Adrenal gland (tissue), 9 donors: ENCODE measurements at regions not wholly inside any gene's neighbourhood (a gene's known extent, or its start where the extent isn't known, plus 50 kb on each side); places are given as distances from the start of the nearest gene placed in this dataset.

Experiments used
- DNase-seq, 7 donors: peaks; one replicate each; pipeline ENCODE4 v3.0.0-alpha.2; 2019 to 2020
- H3K27ac ChIP-seq, 5 donors: fragments of 200-600 bp; sonication (generic) in 4 of 5; 1 replicate in 3 of 5; 2 replicates in 2 of 5; pipeline versions ENCODE4 v1.5.1 to v1.8.0; 2016 to 2020; ENCODE audit warnings: mild to moderate bottlenecking in 1 of 5
- H3K27me3 ChIP-seq: fragments of 200-600 bp; 2 replicates; pipeline ENCODE4 v1.8.0; 2021
- H3K36me3 ChIP-seq, 2 donors: fragments of 200-600 bp; replicated peaks in 1 of 2; 1 replicate in 1 of 2; 2 replicates in 1 of 2; pipeline versions ENCODE4 v1.5.1 to v1.8.0; 2018 to 2022
- H3K4me1 ChIP-seq, 2 donors: fragments of 200-600 bp; replicated peaks in 1 of 2; 1 replicate in 1 of 2; 2 replicates in 1 of 2; pipeline versions ENCODE4 v1.5.1 to v1.8.0; 2018 to 2021
- H3K4me3 ChIP-seq, 4 donors: fragments of 200-600 bp; sonication (generic) in 3 of 4; one replicate each; pipeline ENCODE4 v1.5.1; 2016 to 2018
- H3K9me3 ChIP-seq, 3 donors: fragments of 200-600 bp; sonication (generic) in 1 of 3; replicated peaks in 1 of 3; 1 replicate in 2 of 3; 2 replicates in 1 of 3; pipeline versions ENCODE4 v1.5.1 to v1.8.0; 2016 to 2021
- CTCF ChIP-seq, 6 experiments: fragments of 450-650 bp in 4 of 6; fragments of 200-600 bp in 2 of 6; sonication (generic) in 1 of 6; IDR thresholded peaks; 1 replicate in 5 of 6; 2 replicates in 1 of 6; pipeline versions ENCODE4 v1.5.1 to v1.8.0; 2016 to 2021; ENCODE audit warnings: antibody characterized with exemption in 6 of 6, mild to moderate bottlenecking in 2 of 6, moderate library complexity in 1 of 6
- POLR2A ChIP-seq, 2 donors: fragments of 450-650 bp; IDR thresholded peaks; one replicate each; pipeline ENCODE4 v1.6.1; 2017; ENCODE audit warnings: antibody characterized with exemption in 2 of 2, mild to moderate bottlenecking in 2 of 2, moderate library complexity in 1 of 2
- WGBS, 4 donors: extraction: QIAGEN DNeasy Blood & Tissue Kit in 2 of 4; methylation state at CpG; one replicate each; pipeline versions ENCODE4 v1.1.5 to v1.1.7; 2013 to 2017; 5-methylcytosine and 5-hydroxymethylcytosine counted together
- intact Hi-C, 2 donors: fragments of 100-400 bp; cut with DNase I; formaldehyde crosslinking; loops; one replicate each; pipeline versions ENCODE4 v1.14.1 to v1.15.0; 2022 to 2023
- donor health status: healthy with polysubstance abuse.
- donor health status: Bipolar disorder and iron deficiency.
- donor health status: DM: yes; HTN: yes; CAD: no.
- donor health status: DM: no; HTN: no; CAD: no.
- donor health status: DM: no; HTN: no; CAD: no.

GRCh38 chr13:74761801-74762757 is 627.9 kb upstream of the KLF12 start:
- H3K9me3 ChIP-seq: no peaks in the 10 kb centered on the region
- H3K4me1 ChIP-seq: no peaks in the 10 kb centered on the region
- 82 to 89% (median 87%) methylated on average over 2 of the region's 2 CpGs for WGBS, 4 donors
- no peaks in the 10 kb centered on the region for H3K27me3 ChIP-seq
- intact Hi-C loops: no loop called here
- H3K27ac ChIP-seq: no peak overlapping the region
- TF ChIP-seq CTCF (IDR thresholded peaks at IDR 0.05) (no peak), POLR2A (IDR thresholded peaks at IDR 0.05) (no peak)
- no peak overlapping the region for H3K4me3 ChIP-seq
- no peak for DNase-seq
- H3K36me3 ChIP-seq: no peaks in the 10 kb centered on the region

- Histone ChIP-seq H3K9me3 (no peaks in the 10 kb centered on the region), H3K27me3 (no peaks in the 10 kb centered on the region), H3K36me3 (no peaks in the 10 kb centered on the region), H3K4me3 (no peak overlapping the region), H3K27ac (no peak overlapping the region), H3K4me1 (no peaks in the 10 kb centered on the region)
- DNase-seq: no peak
- WGBS, 4 donors: 70 to 89% (median 75%) methylated on average over 1 of the region's 1 CpG
- intact Hi-C loops: no loop called here
- no peak for TF ChIP-seq CTCF (IDR thresholded peaks at IDR 0.05)
- no peak for TF ChIP-seq POLR2A (IDR thresholded peaks at IDR 0.05)
Observed at GRCh38 chr13:74758188-74758587, 624.0 kb upstream of the KLF12 start.

GRCh38 chr13:74755065-74755464 is 620.9 kb upstream of the KLF12 start:
- H3K36me3 ChIP-seq: no peaks in the 10 kb centered on the region
- TF ChIP-seq CTCF (IDR thresholded peaks at IDR 0.05): no peak
- no peak for TF ChIP-seq POLR2A (IDR thresholded peaks at IDR 0.05)
- H3K27me3 ChIP-seq: no peaks in the 10 kb centered on the region
- H3K27ac ChIP-seq: no peak overlapping the region
- WGBS, 4 donors: 69 to 84% (median 77%) methylated on average over 2 of the region's 2 CpGs
- no peak for DNase-seq
- no peaks in the 10 kb centered on the region for H3K9me3 ChIP-seq
- no peaks in the 10 kb centered on the region for H3K4me1 ChIP-seq
- no peak overlapping the region for H3K4me3 ChIP-seq
- intact Hi-C loops: no loop called here

GRCh38 chr13:74751739-74752138 is 617.5 kb upstream of the KLF12 start:
- Histone ChIP-seq H3K27ac (no peak overlapping the region), H3K4me3 (no peak overlapping the region), H3K4me1 (no peaks in the 10 kb centered on the region), H3K27me3 (no peaks in the 10 kb centered on the region), H3K36me3 (no peaks in the 10 kb centered on the region), H3K9me3 (no peaks in the 10 kb centered on the region)
- WGBS, 4 donors: 34 to 57% (median 55%) methylated on average over 3 to 5 of the region's 5 CpGs
- peak in 2 of 7 donors; percentile 5 to 28 for DNase-seq
- TF ChIP-seq CTCF (IDR thresholded peaks at IDR 0.05) (no peak), POLR2A (IDR thresholded peaks at IDR 0.05) (no peak)
- intact Hi-C loops: no loop called here
